Suprapubic skin (tissue), 4 donors: ENCODE measurements at regions not wholly inside any gene's neighbourhood (a gene's known extent, or its start where the extent isn't known, plus 50 kb on each side); places are given as distances from the start of the nearest gene placed in this dataset.

ENCODE experiments used
- DNase-seq, 2 donors: peaks; one replicate each; pipeline ENCODE4 v3.0.0-alpha.2; 2019; ENCODE audit warnings: low spot score in 2 of 2
- H3K27ac ChIP-seq: fragments of 200-600 bp; sonication (generic); one replicate; pipeline ENCODE4 v1.5.1; 2019
- H3K27me3 ChIP-seq: fragments of 200-600 bp; sonication (generic); one replicate; pipeline ENCODE4 v1.5.1; 2019
- H3K36me3 ChIP-seq: fragments of 200-600 bp; sonication (generic); one replicate; pipeline ENCODE4 v1.5.1; 2019
- H3K4me1 ChIP-seq: fragments of 200-600 bp; sonication (generic); one replicate; pipeline ENCODE4 v1.5.1; 2019
- H3K4me3 ChIP-seq: fragments of 200-600 bp; sonication (generic); one replicate; pipeline ENCODE4 v1.5.1; 2019; ENCODE audit warnings: mild to moderate bottlenecking
- H3K9me3 ChIP-seq: fragments of 200-600 bp; sonication (generic); one replicate; pipeline ENCODE4 v1.5.1; 2019
- EP300 ChIP-seq: sonication (generic); formaldehyde crosslinking; IDR thresholded peaks from one replicate; pipeline ENCODE4 v1.6.1; 2017; ENCODE audit warnings: antibody characterized with exemption
- POLR2A ChIP-seq, 2 donors: fragments of 450-650 bp; IDR thresholded peaks; one replicate each; pipeline ENCODE4 v1.6.1; 2017; ENCODE audit warnings: antibody characterized with exemption in 2 of 2, mild to moderate bottlenecking in 2 of 2, moderate library complexity in 2 of 2
- POLR2AphosphoS5 ChIP-seq, 3 donors: sonication (generic); formaldehyde crosslinking; IDR thresholded peaks; one replicate each; pipeline ENCODE4 v1.6.1; 2017; ENCODE audit warnings: antibody characterized with exemption in 3 of 3
- WGBS: methylation state at CpG from one replicate; pipeline ENCODE4 v1.1.5; 2018; 5-methylcytosine and 5-hydroxymethylcytosine counted together
- TF ChIP-seq, protein P1 (sequence below), 2 donors: fragments of 200-600 bp in 1 of 2; fragments of 450-650 bp in 1 of 2; sonication (generic) in 1 of 2; IDR thresholded peaks; one replicate each; pipeline ENCODE4 v1.5.1; 2016 to 2019; ENCODE audit warnings: antibody characterized with exemption in 2 of 2, mild to moderate bottlenecking in 1 of 2, moderate library complexity in 1 of 2

- no peaks in the 10 kb centered on the region for H3K4me1 ChIP-seq
- H3K9me3 ChIP-seq, result no peaks in the 10 kb centered on the region
- no peaks in the 10 kb centered on the region for H3K36me3 ChIP-seq
- H3K4me3 ChIP-seq, result no peak overlapping the region
- H3K27ac ChIP-seq, result no peak overlapping the region
- DNase-seq, result no peak
- WGBS, result 65% methylated on average over 5 of the region's 5 CpGs
- no peak for TF ChIP-seq EP300
- TF ChIP-seq POLR2A (IDR thresholded peaks at IDR 0.05), result no peak
- TF ChIP-seq, protein P1, sequence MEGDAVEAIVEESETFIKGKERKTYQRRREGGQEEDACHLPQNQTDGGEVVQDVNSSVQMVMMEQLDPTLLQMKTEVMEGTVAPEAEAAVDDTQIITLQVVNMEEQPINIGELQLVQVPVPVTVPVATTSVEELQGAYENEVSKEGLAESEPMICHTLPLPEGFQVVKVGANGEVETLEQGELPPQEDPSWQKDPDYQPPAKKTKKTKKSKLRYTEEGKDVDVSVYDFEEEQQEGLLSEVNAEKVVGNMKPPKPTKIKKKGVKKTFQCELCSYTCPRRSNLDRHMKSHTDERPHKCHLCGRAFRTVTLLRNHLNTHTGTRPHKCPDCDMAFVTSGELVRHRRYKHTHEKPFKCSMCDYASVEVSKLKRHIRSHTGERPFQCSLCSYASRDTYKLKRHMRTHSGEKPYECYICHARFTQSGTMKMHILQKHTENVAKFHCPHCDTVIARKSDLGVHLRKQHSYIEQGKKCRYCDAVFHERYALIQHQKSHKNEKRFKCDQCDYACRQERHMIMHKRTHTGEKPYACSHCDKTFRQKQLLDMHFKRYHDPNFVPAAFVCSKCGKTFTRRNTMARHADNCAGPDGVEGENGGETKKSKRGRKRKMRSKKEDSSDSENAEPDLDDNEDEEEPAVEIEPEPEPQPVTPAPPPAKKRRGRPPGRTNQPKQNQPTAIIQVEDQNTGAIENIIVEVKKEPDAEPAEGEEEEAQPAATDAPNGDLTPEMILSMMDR (IDR thresholded peaks at IDR 0.05), result no peak
- TF ChIP-seq POLR2AphosphoS5 (IDR thresholded peaks at IDR 0.05), result no peak
- H3K27me3 ChIP-seq, result no peaks in the 10 kb centered on the region
Observed at GRCh38 chr21:23740463-23740862, 1866.8 kb downstream of the MRPL39 start.

- no peak for DNase-seq
- Histone ChIP-seq H3K9me3 (no peaks in the 10 kb centered on the region), H3K27ac (no peak overlapping the region), H3K4me3 (no peak overlapping the region), H3K36me3 (no peaks in the 10 kb centered on the region), H3K27me3 (no peaks in the 10 kb centered on the region), H3K4me1 (no peaks in the 10 kb centered on the region)
- TF ChIP-seq, protein P1 (IDR thresholded peaks at IDR 0.05), result no peak
- TF ChIP-seq POLR2AphosphoS5 (IDR thresholded peaks at IDR 0.05) (no peak), EP300 (no peak), POLR2A (IDR thresholded peaks at IDR 0.05) (no peak)
- WGBS, result 79% methylated on average over 1 of the region's 1 CpG
Observed at GRCh38 chr21:23732776-23733175, 1874.5 kb downstream of the MRPL39 start.

DNA sequence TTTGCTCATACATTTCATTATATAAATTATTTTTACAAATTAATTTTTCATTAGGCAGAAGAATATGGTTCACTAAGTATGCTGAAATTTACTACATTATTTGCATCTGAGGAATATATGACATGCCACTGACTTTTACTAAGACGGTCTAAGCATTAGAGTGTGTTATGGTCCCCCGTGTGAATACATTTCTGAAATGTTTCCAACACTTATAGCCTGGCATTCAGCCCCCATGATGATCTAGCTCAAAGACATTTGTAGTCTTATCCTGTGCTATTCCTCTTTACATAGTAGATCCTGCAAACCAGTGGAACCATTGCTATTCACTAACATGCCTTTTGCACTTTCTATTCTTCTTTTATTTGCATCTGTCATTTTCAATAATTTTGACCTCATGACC lies 1878.0 kb downstream of the MRPL39 start:
- no peak for DNase-seq
- Histone ChIP-seq H3K27me3 (no peaks in the 10 kb centered on the region), H3K9me3 (no peaks in the 10 kb centered on the region), H3K27ac (no peak overlapping the region), H3K4me1 (no peaks in the 10 kb centered on the region), H3K4me3 (no peak overlapping the region), H3K36me3 (no peaks in the 10 kb centered on the region)
- TF ChIP-seq, protein P1 (IDR thresholded peaks at IDR 0.05), result no peak
- TF ChIP-seq POLR2AphosphoS5 (IDR thresholded peaks at IDR 0.05), result no peak
- TF ChIP-seq POLR2A (IDR thresholded peaks at IDR 0.05), result no peak
- no peak for TF ChIP-seq EP300
- 54% methylated on average over 2 of the region's 2 CpGs for WGBS

- 70% methylated on average over 3 of the region's 3 CpGs for WGBS
- no peak overlapping the region for H3K4me3 ChIP-seq
- H3K27ac ChIP-seq, result no peak overlapping the region
- H3K36me3 ChIP-seq, result no peaks in the 10 kb centered on the region
- no peak for DNase-seq
- no peaks in the 10 kb centered on the region for H3K27me3 ChIP-seq
- TF ChIP-seq EP300, result no peak
- no peak for TF ChIP-seq POLR2AphosphoS5 (IDR thresholded peaks at IDR 0.05)
- TF ChIP-seq, protein P1 (IDR thresholded peaks at IDR 0.05), result no peak
- TF ChIP-seq POLR2A (IDR thresholded peaks at IDR 0.05), result no peak
- H3K9me3 ChIP-seq, result no peaks in the 10 kb centered on the region
- H3K4me1 ChIP-seq, result no peaks in the 10 kb centered on the region
Observed at GRCh38 chr21:23725576-23725975, 1881.7 kb downstream of the MRPL39 start.

GRCh38 chr21:23718446-23719285 lies 1888.6 kb downstream of the MRPL39 start:
- no peaks in the 10 kb centered on the region for H3K27me3 ChIP-seq
- H3K27ac ChIP-seq, result no peak overlapping the region
- 66% methylated on average over 6 of the region's 6 CpGs for WGBS
- H3K36me3 ChIP-seq, result no peaks in the 10 kb centered on the region
- TF ChIP-seq POLR2AphosphoS5 (IDR thresholded peaks at IDR 0.05) (no peak), POLR2A (IDR thresholded peaks at IDR 0.05) (no peak), EP300 (no peak)
- TF ChIP-seq, protein P1 (IDR thresholded peaks at IDR 0.05), result no peak
- H3K9me3 ChIP-seq, result no peaks in the 10 kb centered on the region
- no peak overlapping the region for H3K4me3 ChIP-seq
- no peak for DNase-seq
- no peaks in the 10 kb centered on the region for H3K4me1 ChIP-seq
